WTC11 (cell line): ENCODE measurements at regions not wholly inside any gene's neighbourhood (a gene's known extent, or its start where the extent isn't known, plus 50 kb on each side); places are given as distances from the start of the nearest gene placed in this dataset.

Source experiments
- ATAC-seq: fragments of 200-7000 bp; cut with Tn5 transposase; 2 replicates; pipeline ENCODE4 v1.10.0; 2021; ENCODE audit warnings: mild to moderate bottlenecking, moderate library complexity
- CTCF ChIA-PET: fragments of 300-600 bp; sonication (Branson Sonifier 250); formaldehyde crosslinking; loops from one replicate; lab custom pipeline; 2021; ENCODE audit warnings: antibody characterized with exemption; lab: Charles Lee
- POLR2A ChIA-PET: fragments of 350-600 bp; sonication (Branson Sonifier 250); formaldehyde crosslinking; loops from one replicate; lab custom pipeline; 2021; ENCODE audit warnings: antibody characterized with exemption; lab: Charles Lee
- DNase-seq: peaks from one replicate; pipeline ENCODE4 v3.0.0; 2021; ENCODE audit warnings: low spot score
- H3K27ac Mint-ChIP-seq: 2 replicates; pipeline ENCODE4 v1.8.0; 2021; ENCODE audit warnings: mixed read lengths
- H3K27me3 Mint-ChIP-seq: 2 replicates; pipeline ENCODE4 v1.8.0; 2021; ENCODE audit warnings: low read depth, mild to moderate bottlenecking, moderate library complexity, mixed read lengths
- H3K36me3 Mint-ChIP-seq: 2 replicates; pipeline ENCODE4 v1.8.0; 2021; ENCODE audit warnings: mixed read lengths
- H3K4me1 Mint-ChIP-seq: 2 replicates; pipeline ENCODE4 v1.8.0; 2022; ENCODE audit warnings: mixed read lengths
- H3K4me3 Mint-ChIP-seq: 2 replicates; pipeline ENCODE4 v1.8.0; 2021; ENCODE audit warnings: mild to moderate bottlenecking, moderate library complexity, mixed read lengths
- H3K9me3 Mint-ChIP-seq: 2 replicates; pipeline ENCODE4 v1.8.0; 2021; ENCODE audit warnings: mixed read lengths
- ELF4 ChIP-seq: sonication (generic); formaldehyde crosslinking; IDR thresholded peaks from 2 replicates; pipeline ENCODE4 v1.8.1; 2022; ENCODE audit warnings: low read depth, mild to moderate bottlenecking, moderate library complexity, missing genetic modification reagents
- FOXK1 ChIP-seq: sonication (generic); formaldehyde crosslinking; IDR thresholded peaks from 2 replicates; pipeline ENCODE4 v1.8.0; 2022; ENCODE audit warnings: mild to moderate bottlenecking, moderate library complexity, missing genetic modification reagents
- FOXP1 ChIP-seq: sonication (generic); formaldehyde crosslinking; IDR thresholded peaks from 2 replicates; pipeline ENCODE4 v1.8.0; 2022; ENCODE audit warnings: missing genetic modification reagents, mild to moderate bottlenecking, moderate library complexity, borderline replicate concordance
- NFE2L1 ChIP-seq: sonication (generic); formaldehyde crosslinking; IDR thresholded peaks from 2 replicates; pipeline ENCODE4 v1.8.1; 2023; ENCODE audit warnings: missing genetic modification reagents
- NFYB ChIP-seq: sonication (generic); formaldehyde crosslinking; conservative IDR thresholded peaks from 2 replicates; pipeline ENCODE4 v1.8.0; 2022; ENCODE audit warnings: low read depth, missing genetic modification reagents
- NR1H2 ChIP-seq: sonication (generic); formaldehyde crosslinking; IDR thresholded peaks from 2 replicates; pipeline ENCODE4 v1.9.0; 2021; ENCODE audit warnings: mild to moderate bottlenecking, moderate library complexity, missing genetic modification reagents
- NR3C1 ChIP-seq: sonication (generic); formaldehyde crosslinking; conservative IDR thresholded peaks from 2 replicates; pipeline ENCODE4 v1.8.1; 2023; ENCODE audit warnings: low read depth, mild to moderate bottlenecking, missing genetic modification reagents
- ZNF219 ChIP-seq: sonication (generic); formaldehyde crosslinking; IDR thresholded peaks from 2 replicates; pipeline ENCODE4 v1.8.0; 2023; ENCODE audit warnings: missing genetic modification reagents, mild to moderate bottlenecking, borderline replicate concordance
- ZNF232 ChIP-seq: sonication (generic); formaldehyde crosslinking; IDR thresholded peaks from 2 replicates; pipeline ENCODE4 v1.8.0; 2022; ENCODE audit warnings: mild to moderate bottlenecking, missing genetic modification reagents
- ZNF671 ChIP-seq: fragments of 250-450 bp; sonication (Bioruptor Pico); IDR thresholded peaks from 2 replicates; pipeline ENCODE4 v1.8.0; 2021; ENCODE audit warnings: mild to moderate bottlenecking
- TF ChIP-seq, protein P1 (sequence below): sonication (generic); formaldehyde crosslinking; IDR thresholded peaks from 2 replicates; pipeline ENCODE4 v1.8.1; 2023; ENCODE audit warnings: mild to moderate bottlenecking, missing genetic modification reagents, moderate library complexity
- TF ChIP-seq, protein P2 (sequence below): sonication (generic); formaldehyde crosslinking; IDR thresholded peaks from 2 replicates; pipeline ENCODE4 v1.8.1; 2022; ENCODE audit warnings: mild to moderate bottlenecking, moderate library complexity, missing genetic modification reagents
- TF ChIP-seq, protein P3 (sequence below): sonication (generic); formaldehyde crosslinking; IDR thresholded peaks from 2 replicates; pipeline ENCODE4 v1.8.1; 2022; ENCODE audit warnings: low read depth, missing genetic modification reagents, borderline replicate concordance
- TF ChIP-seq, protein P4 (sequence below): sonication (generic); formaldehyde crosslinking; IDR thresholded peaks from 2 replicates; pipeline ENCODE4 v1.8.0; 2023; ENCODE audit warnings: mild to moderate bottlenecking, missing genetic modification reagents
- TF ChIP-seq, protein P5 (sequence below): sonication (generic); formaldehyde crosslinking; IDR thresholded peaks from 2 replicates; pipeline ENCODE4 v1.8.1; 2023; ENCODE audit warnings: mild to moderate bottlenecking, missing genetic modification reagents, moderate library complexity
- TF ChIP-seq, protein P6 (sequence below): sonication (generic); formaldehyde crosslinking; IDR thresholded peaks from 2 replicates; pipeline ENCODE4 v1.8.0; 2022; ENCODE audit warnings: missing genetic modification reagents
- TF ChIP-seq, protein P7 (sequence below): fragments of 250-450 bp; sonication (Bioruptor Pico); IDR thresholded peaks from 2 replicates; pipeline ENCODE4 v1.9.0; 2021; ENCODE audit warnings: mild to moderate bottlenecking, borderline replicate concordance

DNA sequence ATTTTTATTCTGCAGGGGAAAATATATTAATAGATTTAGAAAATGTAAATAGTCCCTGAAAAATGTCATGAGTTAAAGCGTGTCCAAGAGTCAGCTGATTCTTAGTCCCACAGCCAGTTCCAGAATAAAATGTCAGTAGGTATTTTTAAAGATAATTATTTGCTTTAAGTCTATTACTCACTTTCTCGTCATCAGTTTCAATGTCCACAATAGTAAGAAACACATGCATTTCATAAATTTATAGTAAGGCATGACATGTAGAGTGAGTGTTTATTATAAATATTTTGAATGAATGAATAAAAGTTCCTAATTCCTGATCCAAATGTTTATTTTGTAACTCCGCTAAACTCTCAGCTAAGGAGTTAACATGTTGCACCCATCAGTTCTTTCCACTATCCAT lies 1044.0 kb upstream of the PIK3C3 start:
- DNase-seq: no peak
- Mint-ChIP-seq H3K27ac (no peak overlapping the region), H3K27me3 (no peaks in the 10 kb centered on the region), H3K4me3 (no peak overlapping the region), H3K9me3 (no peaks in the 10 kb centered on the region), H3K4me1 (no peaks in the 10 kb centered on the region), H3K36me3 (no peaks in the 10 kb centered on the region)
- CTCF ChIA-PET: interaction anchor here (1.2 kb wide), 1 partner anchor 24 kb away, joined by 5 read pairs; no protein-coding TSS in a partner anchor
- POLR2A ChIA-PET: interaction anchor here (0.6 kb wide), 1 partner anchor 800 kb away, joined by 3 read pairs; no protein-coding TSS in a partner anchor
- no peak for ATAC-seq
- TF ChIP-seq FOXP1 (CRISPR knock-in tag) (no peak), ZNF219 (no peak), ZNF232 (CRISPR knock-in tag) (no peak), NR1H2 (CRISPR knock-in tag) (no peak), ELF4 (CRISPR knock-in tag) (no peak)
- TF ChIP-seq, protein P1, sequence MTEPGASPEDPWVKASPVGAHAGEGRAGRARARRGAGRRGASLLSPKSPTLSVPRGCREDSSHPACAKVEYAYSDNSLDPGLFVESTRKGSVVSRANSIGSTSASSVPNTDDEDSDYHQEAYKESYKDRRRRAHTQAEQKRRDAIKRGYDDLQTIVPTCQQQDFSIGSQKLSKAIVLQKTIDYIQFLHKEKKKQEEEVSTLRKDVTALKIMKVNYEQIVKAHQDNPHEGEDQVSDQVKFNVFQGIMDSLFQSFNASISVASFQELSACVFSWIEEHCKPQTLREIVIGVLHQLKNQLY (CRISPR knock-in tag): no peak
- TF ChIP-seq, protein P2, sequence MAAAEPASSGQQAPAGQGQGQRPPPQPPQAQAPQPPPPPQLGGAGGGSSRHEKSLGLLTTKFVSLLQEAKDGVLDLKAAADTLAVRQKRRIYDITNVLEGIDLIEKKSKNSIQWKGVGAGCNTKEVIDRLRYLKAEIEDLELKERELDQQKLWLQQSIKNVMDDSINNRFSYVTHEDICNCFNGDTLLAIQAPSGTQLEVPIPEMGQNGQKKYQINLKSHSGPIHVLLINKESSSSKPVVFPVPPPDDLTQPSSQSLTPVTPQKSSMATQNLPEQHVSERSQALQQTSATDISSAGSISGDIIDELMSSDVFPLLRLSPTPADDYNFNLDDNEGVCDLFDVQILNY (CRISPR knock-in tag): no peak
- TF ChIP-seq, protein P3, sequence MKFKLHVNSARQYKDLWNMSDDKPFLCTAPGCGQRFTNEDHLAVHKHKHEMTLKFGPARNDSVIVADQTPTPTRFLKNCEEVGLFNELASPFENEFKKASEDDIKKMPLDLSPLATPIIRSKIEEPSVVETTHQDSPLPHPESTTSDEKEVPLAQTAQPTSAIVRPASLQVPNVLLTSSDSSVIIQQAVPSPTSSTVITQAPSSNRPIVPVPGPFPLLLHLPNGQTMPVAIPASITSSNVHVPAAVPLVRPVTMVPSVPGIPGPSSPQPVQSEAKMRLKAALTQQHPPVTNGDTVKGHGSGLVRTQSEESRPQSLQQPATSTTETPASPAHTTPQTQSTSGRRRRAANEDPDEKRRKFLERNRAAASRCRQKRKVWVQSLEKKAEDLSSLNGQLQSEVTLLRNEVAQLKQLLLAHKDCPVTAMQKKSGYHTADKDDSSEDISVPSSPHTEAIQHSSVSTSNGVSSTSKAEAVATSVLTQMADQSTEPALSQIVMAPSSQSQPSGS (CRISPR knock-in tag): no peak

DNA sequence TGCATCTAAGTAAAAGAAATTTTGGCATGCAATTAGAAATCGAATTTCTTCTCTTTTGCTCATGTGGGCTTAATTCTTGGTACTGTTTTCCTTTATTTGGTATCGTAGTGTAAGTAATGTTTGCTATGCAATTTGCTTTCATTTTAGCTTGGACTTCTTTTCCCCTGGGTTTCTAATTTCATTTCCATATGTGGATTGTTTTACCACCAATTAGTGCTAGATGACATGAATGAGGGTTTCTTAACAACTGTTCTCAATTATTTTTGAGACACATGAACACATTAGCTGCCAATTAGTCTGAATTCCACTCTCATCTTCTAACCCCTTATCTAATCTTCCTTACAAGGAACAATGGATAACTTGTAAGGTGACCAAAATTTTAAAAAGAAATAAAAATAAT lies 1047.2 kb upstream of the PIK3C3 start:
- POLR2A ChIA-PET: no interaction called here
- no peak for ATAC-seq
- Mint-ChIP-seq H3K9me3 (no peaks in the 10 kb centered on the region), H3K27me3 (no peaks in the 10 kb centered on the region), H3K36me3 (no peaks in the 10 kb centered on the region), H3K4me1 (peaks cover 10% of the 10 kb centered on the region), H3K27ac (no peak overlapping the region), H3K4me3 (no peak overlapping the region)
- CTCF ChIA-PET: no interaction called here
- TF ChIP-seq FOXK1 (CRISPR knock-in tag) (no peak), ZNF232 (CRISPR knock-in tag) (no peak), NR3C1 (no peak), NFE2L1 (no peak), NFYB (CRISPR knock-in tag) (no peak), ZNF671 (no peak)
- TF ChIP-seq, protein P4, sequence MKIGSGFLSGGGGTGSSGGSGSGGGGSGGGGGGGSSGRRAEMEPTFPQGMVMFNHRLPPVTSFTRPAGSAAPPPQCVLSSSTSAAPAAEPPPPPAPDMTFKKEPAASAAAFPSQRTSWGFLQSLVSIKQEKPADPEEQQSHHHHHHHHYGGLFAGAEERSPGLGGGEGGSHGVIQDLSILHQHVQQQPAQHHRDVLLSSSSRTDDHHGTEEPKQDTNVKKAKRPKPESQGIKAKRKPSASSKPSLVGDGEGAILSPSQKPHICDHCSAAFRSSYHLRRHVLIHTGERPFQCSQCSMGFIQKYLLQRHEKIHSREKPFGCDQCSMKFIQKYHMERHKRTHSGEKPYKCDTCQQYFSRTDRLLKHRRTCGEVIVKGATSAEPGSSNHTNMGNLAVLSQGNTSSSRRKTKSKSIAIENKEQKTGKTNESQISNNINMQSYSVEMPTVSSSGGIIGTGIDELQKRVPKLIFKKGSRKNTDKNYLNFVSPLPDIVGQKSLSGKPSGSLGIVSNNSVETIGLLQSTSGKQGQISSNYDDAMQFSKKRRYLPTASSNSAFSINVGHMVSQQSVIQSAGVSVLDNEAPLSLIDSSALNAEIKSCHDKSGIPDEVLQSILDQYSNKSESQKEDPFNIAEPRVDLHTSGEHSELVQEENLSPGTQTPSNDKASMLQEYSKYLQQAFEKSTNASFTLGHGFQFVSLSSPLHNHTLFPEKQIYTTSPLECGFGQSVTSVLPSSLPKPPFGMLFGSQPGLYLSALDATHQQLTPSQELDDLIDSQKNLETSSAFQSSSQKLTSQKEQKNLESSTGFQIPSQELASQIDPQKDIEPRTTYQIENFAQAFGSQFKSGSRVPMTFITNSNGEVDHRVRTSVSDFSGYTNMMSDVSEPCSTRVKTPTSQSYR (CRISPR knock-in tag): no peak
- TF ChIP-seq, protein P5, sequence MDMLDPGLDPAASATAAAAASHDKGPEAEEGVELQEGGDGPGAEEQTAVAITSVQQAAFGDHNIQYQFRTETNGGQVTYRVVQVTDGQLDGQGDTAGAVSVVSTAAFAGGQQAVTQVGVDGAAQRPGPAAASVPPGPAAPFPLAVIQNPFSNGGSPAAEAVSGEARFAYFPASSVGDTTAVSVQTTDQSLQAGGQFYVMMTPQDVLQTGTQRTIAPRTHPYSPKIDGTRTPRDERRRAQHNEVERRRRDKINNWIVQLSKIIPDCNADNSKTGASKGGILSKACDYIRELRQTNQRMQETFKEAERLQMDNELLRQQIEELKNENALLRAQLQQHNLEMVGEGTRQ (CRISPR knock-in tag): no peak
- TF ChIP-seq, protein P6, sequence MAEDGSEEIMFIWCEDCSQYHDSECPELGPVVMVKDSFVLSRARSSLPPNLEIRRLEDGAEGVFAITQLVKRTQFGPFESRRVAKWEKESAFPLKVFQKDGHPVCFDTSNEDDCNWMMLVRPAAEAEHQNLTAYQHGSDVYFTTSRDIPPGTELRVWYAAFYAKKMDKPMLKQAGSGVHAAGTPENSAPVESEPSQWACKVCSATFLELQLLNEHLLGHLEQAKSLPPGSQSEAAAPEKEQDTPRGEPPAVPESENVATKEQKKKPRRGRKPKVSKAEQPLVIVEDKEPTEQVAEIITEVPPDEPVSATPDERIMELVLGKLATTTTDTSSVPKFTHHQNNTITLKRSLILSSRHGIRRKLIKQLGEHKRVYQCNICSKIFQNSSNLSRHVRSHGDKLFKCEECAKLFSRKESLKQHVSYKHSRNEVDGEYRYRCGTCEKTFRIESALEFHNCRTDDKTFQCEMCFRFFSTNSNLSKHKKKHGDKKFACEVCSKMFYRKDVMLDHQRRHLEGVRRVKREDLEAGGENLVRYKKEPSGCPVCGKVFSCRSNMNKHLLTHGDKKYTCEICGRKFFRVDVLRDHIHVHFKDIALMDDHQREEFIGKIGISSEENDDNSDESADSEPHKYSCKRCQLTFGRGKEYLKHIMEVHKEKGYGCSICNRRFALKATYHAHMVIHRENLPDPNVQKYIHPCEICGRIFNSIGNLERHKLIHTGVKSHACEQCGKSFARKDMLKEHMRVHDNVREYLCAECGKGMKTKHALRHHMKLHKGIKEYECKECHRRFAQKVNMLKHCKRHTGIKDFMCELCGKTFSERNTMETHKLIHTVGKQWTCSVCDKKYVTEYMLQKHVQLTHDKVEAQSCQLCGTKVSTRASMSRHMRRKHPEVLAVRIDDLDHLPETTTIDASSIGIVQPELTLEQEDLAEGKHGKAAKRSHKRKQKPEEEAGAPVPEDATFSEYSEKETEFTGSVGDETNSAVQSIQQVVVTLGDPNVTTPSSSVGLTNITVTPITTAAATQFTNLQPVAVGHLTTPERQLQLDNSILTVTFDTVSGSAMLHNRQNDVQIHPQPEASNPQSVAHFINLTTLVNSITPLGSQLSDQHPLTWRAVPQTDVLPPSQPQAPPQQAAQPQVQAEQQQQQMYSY (CRISPR knock-in tag): no peak
- TF ChIP-seq, protein P7, sequence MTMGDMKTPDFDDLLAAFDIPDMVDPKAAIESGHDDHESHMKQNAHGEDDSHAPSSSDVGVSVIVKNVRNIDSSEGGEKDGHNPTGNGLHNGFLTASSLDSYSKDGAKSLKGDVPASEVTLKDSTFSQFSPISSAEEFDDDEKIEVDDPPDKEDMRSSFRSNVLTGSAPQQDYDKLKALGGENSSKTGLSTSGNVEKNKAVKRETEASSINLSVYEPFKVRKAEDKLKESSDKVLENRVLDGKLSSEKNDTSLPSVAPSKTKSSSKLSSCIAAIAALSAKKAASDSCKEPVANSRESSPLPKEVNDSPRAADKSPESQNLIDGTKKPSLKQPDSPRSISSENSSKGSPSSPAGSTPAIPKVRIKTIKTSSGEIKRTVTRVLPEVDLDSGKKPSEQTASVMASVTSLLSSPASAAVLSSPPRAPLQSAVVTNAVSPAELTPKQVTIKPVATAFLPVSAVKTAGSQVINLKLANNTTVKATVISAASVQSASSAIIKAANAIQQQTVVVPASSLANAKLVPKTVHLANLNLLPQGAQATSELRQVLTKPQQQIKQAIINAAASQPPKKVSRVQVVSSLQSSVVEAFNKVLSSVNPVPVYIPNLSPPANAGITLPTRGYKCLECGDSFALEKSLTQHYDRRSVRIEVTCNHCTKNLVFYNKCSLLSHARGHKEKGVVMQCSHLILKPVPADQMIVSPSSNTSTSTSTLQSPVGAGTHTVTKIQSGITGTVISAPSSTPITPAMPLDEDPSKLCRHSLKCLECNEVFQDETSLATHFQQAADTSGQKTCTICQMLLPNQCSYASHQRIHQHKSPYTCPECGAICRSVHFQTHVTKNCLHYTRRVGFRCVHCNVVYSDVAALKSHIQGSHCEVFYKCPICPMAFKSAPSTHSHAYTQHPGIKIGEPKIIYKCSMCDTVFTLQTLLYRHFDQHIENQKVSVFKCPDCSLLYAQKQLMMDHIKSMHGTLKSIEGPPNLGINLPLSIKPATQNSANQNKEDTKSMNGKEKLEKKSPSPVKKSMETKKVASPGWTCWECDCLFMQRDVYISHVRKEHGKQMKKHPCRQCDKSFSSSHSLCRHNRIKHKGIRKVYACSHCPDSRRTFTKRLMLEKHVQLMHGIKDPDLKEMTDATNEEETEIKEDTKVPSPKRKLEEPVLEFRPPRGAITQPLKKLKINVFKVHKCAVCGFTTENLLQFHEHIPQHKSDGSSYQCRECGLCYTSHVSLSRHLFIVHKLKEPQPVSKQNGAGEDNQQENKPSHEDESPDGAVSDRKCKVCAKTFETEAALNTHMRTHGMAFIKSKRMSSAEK: no peak
- DNase-seq: no peak
